ENCODE measurements at regions not wholly inside any gene's neighbourhood (a gene's known extent, or its start where the extent isn't known, plus 50 kb on each side); places are given as distances from the start of the nearest gene placed in this dataset.

DNA sequence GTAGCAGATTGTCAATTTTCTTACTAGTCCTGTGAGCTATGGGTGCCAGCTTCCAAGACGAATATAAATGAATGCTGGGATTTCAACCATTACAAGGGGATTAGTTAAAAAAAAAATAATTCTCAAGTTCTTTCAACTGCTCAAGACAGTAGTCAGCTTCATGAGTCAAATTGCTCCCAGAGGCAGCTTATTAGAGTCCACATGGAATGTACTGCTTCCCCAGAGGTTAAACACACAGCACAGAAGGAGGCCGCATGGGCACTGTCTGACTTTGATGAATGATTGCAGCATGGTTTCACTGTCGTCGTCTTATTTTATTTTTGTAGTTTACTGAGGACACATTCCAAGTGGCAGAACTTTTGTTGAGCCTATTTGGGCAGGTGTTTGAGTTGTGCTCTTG is 563.2 kb downstream of the TMEM135 start:
- H3K9ac ChIP-seq (ENCODE audit: low read depth, low read length, poor library complexity, severe bottlenecking): no peak overlapping the region
- H2AFZ ChIP-seq (ENCODE audit: low read length): no peak overlapping the region
- no peaks in the 10 kb centered on the region for H3K9me2 ChIP-seq (replicated peaks; ENCODE audit: low read depth, low read length)
- H3F3A ChIP-seq (ENCODE audit: low read depth): no peaks in the 10 kb centered on the region
- H3K36me3 ChIP-seq (ENCODE audit: insufficient read depth, low read length): no peaks in the 10 kb centered on the region
- H3K4me3 ChIP-seq (ENCODE audit: low read length, poor library complexity, severe bottlenecking): no peak overlapping the region
- no peaks in the 10 kb centered on the region for H3K4me1 ChIP-seq (ENCODE audit: insufficient read depth, low read length, poor library complexity, severe bottlenecking)
- H3K79me2 ChIP-seq (ENCODE audit: insufficient read depth, low read length): no peaks in the 10 kb centered on the region
- H3K4me2 ChIP-seq (ENCODE audit: low read depth, low read length, poor library complexity, severe bottlenecking): no peak overlapping the region
- no peaks in the 10 kb centered on the region for H4K20me1 ChIP-seq (ENCODE audit: insufficient read depth, low read length, poor library complexity, severe bottlenecking)
- no peaks in the 10 kb centered on the region for H3K9me3 ChIP-seq (ENCODE audit: insufficient read depth, low read depth, low read length)
- no peaks in the 10 kb centered on the region for H3K27me3 ChIP-seq (ENCODE audit: insufficient read depth, low read length, poor library complexity, severe bottlenecking)
- TF ChIP-seq EZH2phosphoT487 (IDR thresholded peaks at IDR 0.05; ENCODE audit: borderline replicate concordance): no peak
- TF ChIP-seq, protein P1, sequence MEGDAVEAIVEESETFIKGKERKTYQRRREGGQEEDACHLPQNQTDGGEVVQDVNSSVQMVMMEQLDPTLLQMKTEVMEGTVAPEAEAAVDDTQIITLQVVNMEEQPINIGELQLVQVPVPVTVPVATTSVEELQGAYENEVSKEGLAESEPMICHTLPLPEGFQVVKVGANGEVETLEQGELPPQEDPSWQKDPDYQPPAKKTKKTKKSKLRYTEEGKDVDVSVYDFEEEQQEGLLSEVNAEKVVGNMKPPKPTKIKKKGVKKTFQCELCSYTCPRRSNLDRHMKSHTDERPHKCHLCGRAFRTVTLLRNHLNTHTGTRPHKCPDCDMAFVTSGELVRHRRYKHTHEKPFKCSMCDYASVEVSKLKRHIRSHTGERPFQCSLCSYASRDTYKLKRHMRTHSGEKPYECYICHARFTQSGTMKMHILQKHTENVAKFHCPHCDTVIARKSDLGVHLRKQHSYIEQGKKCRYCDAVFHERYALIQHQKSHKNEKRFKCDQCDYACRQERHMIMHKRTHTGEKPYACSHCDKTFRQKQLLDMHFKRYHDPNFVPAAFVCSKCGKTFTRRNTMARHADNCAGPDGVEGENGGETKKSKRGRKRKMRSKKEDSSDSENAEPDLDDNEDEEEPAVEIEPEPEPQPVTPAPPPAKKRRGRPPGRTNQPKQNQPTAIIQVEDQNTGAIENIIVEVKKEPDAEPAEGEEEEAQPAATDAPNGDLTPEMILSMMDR (conservative IDR thresholded peaks at IDR 0.05; ENCODE audit: low read length): no peak

DNA sequence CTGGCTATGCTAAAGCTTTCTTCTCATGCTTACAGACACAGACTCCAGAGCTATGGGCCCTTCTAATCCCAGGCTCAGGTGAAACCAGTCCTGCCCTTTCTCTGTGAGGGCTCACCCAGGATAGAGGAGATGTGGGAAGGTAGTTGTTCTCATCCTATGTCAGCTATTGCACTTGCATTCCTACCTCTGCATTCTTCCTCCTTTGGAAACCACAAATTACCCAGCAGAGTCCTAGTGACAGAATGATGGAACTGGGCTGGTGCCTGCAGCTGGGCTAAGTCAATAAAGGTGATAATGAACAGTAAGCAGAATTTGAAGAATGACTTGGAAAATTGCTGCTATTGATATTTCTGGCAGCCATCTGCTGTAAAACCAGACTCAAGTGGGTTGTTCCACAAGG is 560.0 kb downstream of the TMEM135 start:
- Histone ChIP-seq H3F3A (ENCODE audit: low read depth) (no peaks in the 10 kb centered on the region), H3K36me3 (ENCODE audit: insufficient read depth, low read length) (no peaks in the 10 kb centered on the region), H3K27me3 (ENCODE audit: insufficient read depth, low read length, poor library complexity, severe bottlenecking) (no peaks in the 10 kb centered on the region), H3K4me1 (ENCODE audit: insufficient read depth, low read length, poor library complexity, severe bottlenecking) (no peaks in the 10 kb centered on the region), H3K9me3 (ENCODE audit: insufficient read depth, low read depth, low read length) (no peaks in the 10 kb centered on the region), H3K4me2 (ENCODE audit: low read depth, low read length, poor library complexity, severe bottlenecking) (no peak overlapping the region), H2AFZ (ENCODE audit: low read length) (no peak overlapping the region), H3K4me3 (ENCODE audit: low read length, poor library complexity, severe bottlenecking) (no peak overlapping the region), H3K9me2 (replicated peaks; ENCODE audit: low read depth, low read length) (no peaks in the 10 kb centered on the region), H4K20me1 (ENCODE audit: insufficient read depth, low read length, poor library complexity, severe bottlenecking) (no peaks in the 10 kb centered on the region), H3K9ac (ENCODE audit: low read depth, low read length, poor library complexity, severe bottlenecking) (no peak overlapping the region), H3K79me2 (ENCODE audit: insufficient read depth, low read length) (no peaks in the 10 kb centered on the region)
- no peak for TF ChIP-seq EZH2phosphoT487 (IDR thresholded peaks at IDR 0.05; ENCODE audit: borderline replicate concordance)
- TF ChIP-seq, protein P1 (conservative IDR thresholded peaks at IDR 0.05; ENCODE audit: low read length): no peak

DNA sequence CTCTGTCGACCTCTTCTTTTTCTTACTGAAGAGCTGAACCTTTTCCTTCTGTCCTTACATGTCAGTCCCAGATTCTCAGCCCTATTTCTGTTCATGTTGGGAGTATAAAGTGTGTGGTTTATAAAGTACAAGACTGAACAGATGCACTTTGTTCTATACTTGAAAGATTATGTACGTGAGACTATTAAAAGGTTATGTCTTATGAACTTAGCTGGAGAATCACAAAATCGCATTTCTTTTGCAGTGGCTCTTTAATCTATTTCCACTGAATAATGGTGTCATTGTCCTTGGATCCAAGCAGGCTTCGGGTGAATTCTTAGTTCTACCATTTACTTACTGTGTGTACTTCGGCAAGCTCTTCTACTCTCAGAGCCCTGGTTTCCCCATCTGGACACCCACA is 558.4 kb downstream of the TMEM135 start:
- Histone ChIP-seq H3K27me3 (ENCODE audit: insufficient read depth, low read length, poor library complexity, severe bottlenecking) (no peaks in the 10 kb centered on the region), H3K79me2 (ENCODE audit: insufficient read depth, low read length) (no peaks in the 10 kb centered on the region), H3K9ac (ENCODE audit: low read depth, low read length, poor library complexity, severe bottlenecking) (no peak overlapping the region), H3F3A (ENCODE audit: low read depth) (no peaks in the 10 kb centered on the region), H3K9me3 (ENCODE audit: insufficient read depth, low read depth, low read length) (no peaks in the 10 kb centered on the region), H3K36me3 (ENCODE audit: insufficient read depth, low read length) (no peaks in the 10 kb centered on the region), H3K4me3 (ENCODE audit: low read length, poor library complexity, severe bottlenecking) (no peak overlapping the region), H4K20me1 (ENCODE audit: insufficient read depth, low read length, poor library complexity, severe bottlenecking) (no peaks in the 10 kb centered on the region), H3K9me2 (replicated peaks; ENCODE audit: low read depth, low read length) (no peaks in the 10 kb centered on the region), H3K4me1 (ENCODE audit: insufficient read depth, low read length, poor library complexity, severe bottlenecking) (no peaks in the 10 kb centered on the region), H2AFZ (ENCODE audit: low read length) (no peak overlapping the region), H3K4me2 (ENCODE audit: low read depth, low read length, poor library complexity, severe bottlenecking) (no peak overlapping the region)
- TF ChIP-seq EZH2phosphoT487 (IDR thresholded peaks at IDR 0.05; ENCODE audit: borderline replicate concordance): no peak
- TF ChIP-seq, protein P1 (conservative IDR thresholded peaks at IDR 0.05; ENCODE audit: low read length): no peak
